Skeletal muscle tissue (tissue), 3 donors: ENCODE measurements at regions not wholly inside any gene's neighbourhood (a gene's known extent, or its start where the extent isn't known, plus 50 kb on each side); places are given as distances from the start of the nearest gene placed in this dataset.
"Not testable (repeated sequence)": the region's sequence is repeated elsewhere in the genome, so short reads cannot be mapped to it uniquely, and the experiment has no call there.

Experiments used
- H3K27ac ChIP-seq: one replicate; pipeline ENCODE4 v1.7.0; 2013; ENCODE audit warnings: mild to moderate bottlenecking, low read depth, low read length, inconsistent platforms
- H3K27me3 ChIP-seq, 3 donors: one replicate each; pipeline ENCODE4 v1.7.0; 2013; ENCODE audit warnings: low read length in 3 of 3; ENCODE audit not compliant: control insufficient read depth in 3 of 3, insufficient read depth in 3 of 3
- H3K36me3 ChIP-seq, 3 donors: one replicate each; pipeline ENCODE4 v1.7.0; 2013; ENCODE audit warnings: low read length in 3 of 3; ENCODE audit not compliant: control insufficient read depth in 3 of 3, insufficient read depth in 3 of 3
- H3K4me1 ChIP-seq, 3 donors: one replicate each; pipeline ENCODE4 v1.7.0; 2013; ENCODE audit warnings: low read length in 3 of 3, mild to moderate bottlenecking in 3 of 3; ENCODE audit not compliant: control insufficient read depth in 3 of 3, insufficient read depth in 3 of 3
- H3K4me3 ChIP-seq, 3 donors: one replicate each; pipeline ENCODE4 v1.7.0; 2013; ENCODE audit warnings: low read length in 3 of 3
- H3K9ac ChIP-seq, 3 donors: one replicate each; pipeline ENCODE4 v1.7.0; 2013; ENCODE audit warnings: low read length in 3 of 3, mild to moderate bottlenecking in 3 of 3, moderate library complexity in 2 of 3, low read depth in 1 of 3
- H3K9me3 ChIP-seq, 3 donors: one replicate each; pipeline ENCODE4 v1.7.0; 2013; ENCODE audit warnings: low read length in 3 of 3; ENCODE audit not compliant: control insufficient read depth in 3 of 3
- donor health status: Osteomylitis.

DNA sequence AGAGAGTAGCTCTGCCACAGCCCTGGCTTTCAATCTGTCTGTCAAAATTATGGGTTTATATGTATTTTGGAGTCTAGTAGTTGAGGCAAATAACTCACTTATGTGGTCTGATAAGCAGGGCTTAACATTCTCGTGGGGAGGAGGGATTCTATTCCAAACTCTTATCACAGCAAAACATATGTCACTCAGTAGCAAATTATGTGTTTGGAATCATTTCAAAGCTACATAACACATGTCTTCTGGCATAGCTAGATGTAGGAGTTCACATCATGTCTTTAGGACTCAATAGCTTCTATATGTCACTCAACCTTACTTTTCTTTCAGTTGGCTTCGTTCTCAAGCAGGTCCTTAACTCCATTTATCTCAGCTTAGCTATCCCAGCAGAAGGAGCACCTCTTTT, 144.5 kb upstream of the SEMA6A start:
- Histone ChIP-seq H3K4me3 (no peak overlapping the region), H3K9ac (no peak overlapping the region), H3K27me3 (no peaks in the 10 kb centered on the region), H3K4me1 (no peaks in the 10 kb centered on the region), H3K27ac (no peak overlapping the region), H3K36me3 (no peaks in the 10 kb centered on the region), H3K9me3 (no peaks in the 10 kb centered on the region)

DNA sequence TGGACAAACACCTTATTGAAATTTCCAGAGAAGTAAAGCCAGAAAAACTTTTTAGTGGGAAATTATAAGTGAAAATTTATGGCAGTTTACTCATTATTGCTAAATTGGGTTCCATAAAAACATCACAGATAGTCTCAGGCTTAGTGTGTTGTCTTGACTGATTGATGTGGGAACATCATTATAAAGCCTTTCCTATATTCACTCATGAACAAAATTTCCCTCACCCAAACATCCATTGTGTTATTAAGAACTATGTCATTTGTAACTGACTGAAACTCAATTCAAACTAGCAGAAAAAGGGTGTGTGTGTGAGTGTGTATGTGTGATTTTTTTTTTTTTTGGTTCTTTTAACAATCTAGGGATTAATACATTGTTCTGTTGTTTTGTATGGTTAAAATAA, 143.7 kb upstream of the SEMA6A start:
- Histone ChIP-seq H3K9ac (no peak overlapping the region), H3K9me3 (no peaks in the 10 kb centered on the region), H3K4me1 (no peaks in the 10 kb centered on the region), H3K36me3 (no peaks in the 10 kb centered on the region), H3K27ac (no peak overlapping the region), H3K4me3 (no peak overlapping the region), H3K27me3 (no peaks in the 10 kb centered on the region)

DNA sequence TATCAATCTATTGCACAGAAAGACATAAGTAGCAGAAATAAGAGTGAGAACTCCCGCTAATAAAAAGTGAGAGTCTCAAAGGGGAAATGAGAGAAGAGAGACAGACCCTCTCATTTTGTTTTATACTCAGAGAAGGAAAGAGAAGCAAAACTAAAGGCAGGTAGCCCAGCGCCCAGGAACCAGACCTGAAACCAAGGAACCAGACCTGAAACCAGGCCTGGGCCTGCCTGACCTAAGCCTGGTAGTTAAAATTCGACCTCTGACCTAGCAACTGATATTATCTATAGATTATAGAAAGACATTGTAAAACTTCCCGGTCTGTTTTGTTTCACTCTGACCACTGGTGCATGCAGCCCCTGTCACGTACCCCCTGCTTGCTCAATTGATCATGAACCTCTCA, 134.5 kb upstream of the SEMA6A start:
- no peaks in the 10 kb centered on the region for H3K27me3 ChIP-seq
- no peaks in the 10 kb centered on the region for H3K36me3 ChIP-seq
- H3K9me3 ChIP-seq = no peaks in the 10 kb centered on the region
- H3K4me3 ChIP-seq = no peak overlapping the region
- H3K27ac ChIP-seq = no peak overlapping the region
- H3K9ac ChIP-seq = no peak overlapping the region
- no peaks in the 10 kb centered on the region for H3K4me1 ChIP-seq

DNA sequence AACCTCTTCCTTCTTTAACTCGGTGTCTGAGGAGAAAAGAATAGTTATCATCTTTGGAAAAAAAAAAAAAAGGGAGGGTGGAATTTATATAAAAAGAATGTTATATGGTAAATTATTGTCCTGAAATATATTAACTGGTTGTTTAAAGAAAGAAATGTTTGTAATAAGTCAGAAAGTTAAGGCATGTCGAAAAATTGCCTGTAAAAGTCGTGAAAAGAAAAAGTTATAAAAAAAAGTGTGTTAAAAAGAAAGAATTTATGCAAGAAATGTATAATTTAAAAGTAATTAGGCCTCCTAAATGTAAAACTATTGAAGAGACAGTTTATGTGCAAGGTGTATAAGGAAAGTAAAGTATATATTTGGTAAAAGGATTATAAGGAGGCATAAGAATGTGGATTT, 130.5 kb upstream of the SEMA6A start:
- H3K4me1 ChIP-seq, H3K9me3 ChIP-seq, H3K4me3 ChIP-seq, H3K9ac ChIP-seq, H3K36me3 ChIP-seq, H3K27me3 ChIP-seq, H3K27ac ChIP-seq: not testable (repeated sequence)

DNA sequence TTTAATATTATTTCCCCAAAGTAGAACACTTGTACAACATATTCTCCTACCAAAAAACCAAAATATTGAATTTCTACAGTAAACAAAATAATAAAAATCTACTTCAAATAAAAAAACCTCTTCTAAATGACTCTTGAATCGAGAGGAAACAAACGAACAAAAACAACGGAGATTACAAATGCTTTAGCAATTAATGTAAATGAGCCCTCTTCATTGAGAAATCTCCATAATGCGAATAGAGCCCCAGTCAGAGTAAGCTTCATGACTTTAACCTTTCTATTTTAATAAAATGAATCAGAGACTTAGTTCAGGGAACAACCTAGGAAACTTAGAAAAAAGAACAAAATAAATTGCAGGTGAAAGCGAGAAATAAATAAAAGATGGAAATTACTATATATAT, 129.3 kb upstream of the SEMA6A start:
- H3K27ac ChIP-seq = no peak overlapping the region
- H3K4me1 ChIP-seq = no peaks in the 10 kb centered on the region
- H3K9ac ChIP-seq = no peak overlapping the region
- H3K27me3 ChIP-seq = no peaks in the 10 kb centered on the region
- H3K4me3 ChIP-seq = no peak overlapping the region
- H3K9me3 ChIP-seq = no peaks in the 10 kb centered on the region
- no peaks in the 10 kb centered on the region for H3K36me3 ChIP-seq

DNA sequence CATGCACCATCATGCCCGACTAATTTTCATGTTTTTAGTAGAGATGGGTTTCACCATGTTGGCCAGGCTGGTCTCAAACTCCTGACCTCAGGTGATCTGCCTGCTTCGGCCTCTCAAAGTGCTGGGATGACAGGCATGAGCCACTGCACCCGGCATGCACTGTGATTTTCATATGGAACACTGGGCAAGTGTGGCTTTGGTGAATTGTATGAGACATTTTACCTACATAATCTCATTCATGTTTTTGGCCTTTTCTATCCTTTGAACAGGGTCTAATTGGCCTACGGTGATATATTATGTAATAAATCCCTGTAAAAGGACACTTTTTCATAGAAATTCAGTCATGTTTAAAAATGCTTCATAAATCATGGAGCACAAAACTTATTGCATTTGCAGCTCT, 128.7 kb upstream of the SEMA6A start:
- H3K4me3 ChIP-seq = no peak overlapping the region
- H3K27ac ChIP-seq = no peak overlapping the region
- H3K4me1 ChIP-seq = no peaks in the 10 kb centered on the region
- no peaks in the 10 kb centered on the region for H3K36me3 ChIP-seq
- H3K27me3 ChIP-seq = no peaks in the 10 kb centered on the region
- no peaks in the 10 kb centered on the region for H3K9me3 ChIP-seq
- H3K9ac ChIP-seq = no peak overlapping the region

DNA sequence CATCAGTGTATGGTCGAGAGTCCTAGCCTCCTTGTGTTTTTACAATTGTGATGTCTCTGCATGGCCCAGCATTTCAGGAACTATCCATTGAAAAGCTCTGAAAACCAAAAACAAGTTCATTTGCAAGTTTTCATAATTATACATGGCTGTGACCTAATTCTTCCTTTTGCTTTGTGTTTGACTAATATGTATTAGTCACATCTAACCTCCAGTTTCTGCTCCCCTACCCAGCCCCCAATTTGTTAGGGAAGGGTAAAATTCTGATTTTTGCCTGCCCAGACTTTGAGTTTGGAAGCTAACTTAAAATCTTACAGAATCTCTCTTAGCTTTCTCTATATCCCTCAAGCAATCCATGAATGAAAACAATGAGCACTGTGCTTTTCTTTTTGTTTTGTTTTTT, 128.2 kb upstream of the SEMA6A start:
- Histone ChIP-seq H3K9me3 (no peaks in the 10 kb centered on the region), H3K4me1 (no peaks in the 10 kb centered on the region), H3K27ac (no peak overlapping the region), H3K4me3 (no peak overlapping the region), H3K9ac (no peak overlapping the region), H3K36me3 (no peaks in the 10 kb centered on the region), H3K27me3 (no peaks in the 10 kb centered on the region)

DNA sequence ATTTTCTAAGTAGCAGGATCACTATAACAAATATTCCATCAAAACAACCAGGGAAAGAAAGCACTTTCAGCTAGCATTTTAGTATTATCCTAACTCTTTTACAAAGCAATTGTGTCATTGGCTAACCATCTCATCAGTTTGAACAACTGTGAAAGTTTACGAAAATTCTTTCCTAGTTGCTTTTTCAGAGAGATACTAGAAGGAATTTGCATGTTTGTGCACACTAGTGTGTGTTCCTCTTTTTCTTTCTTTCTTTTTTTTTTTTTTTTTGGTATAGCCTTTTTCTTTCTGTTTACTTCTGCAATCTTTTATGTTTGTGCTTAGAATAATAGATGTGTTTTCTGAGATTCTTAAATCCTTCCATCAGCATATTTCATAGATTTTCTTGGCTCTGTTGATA, 124.7 kb upstream of the SEMA6A start:
- Histone ChIP-seq H3K4me1 (no peaks in the 10 kb centered on the region), H3K36me3 (no peaks in the 10 kb centered on the region), H3K9ac (no peak overlapping the region), H3K27me3 (no peaks in the 10 kb centered on the region), H3K4me3 (no peak overlapping the region), H3K27ac (no peak overlapping the region), H3K9me3 (no peaks in the 10 kb centered on the region)

DNA sequence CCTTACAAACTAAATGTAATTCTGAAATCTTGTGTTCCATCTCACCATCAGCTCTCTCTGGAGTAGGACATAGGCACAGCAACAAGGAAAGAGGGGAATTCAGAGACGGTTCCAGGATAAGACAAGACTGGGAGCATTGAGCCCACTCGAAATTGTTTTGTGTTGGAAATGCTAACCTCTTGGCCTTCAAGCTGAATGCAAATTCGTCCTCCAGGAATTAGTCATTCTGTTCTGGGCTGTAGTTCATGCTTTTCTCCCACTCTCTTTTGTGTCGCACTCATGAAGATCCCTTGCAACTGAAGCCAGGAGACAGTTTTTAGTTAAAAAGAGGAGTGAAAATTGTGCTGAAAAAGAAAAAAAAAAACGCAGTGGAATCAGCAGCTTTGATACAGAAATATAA, 121.7 kb upstream of the SEMA6A start:
- Histone ChIP-seq H3K9ac (no peak overlapping the region), H3K36me3 (no peaks in the 10 kb centered on the region), H3K9me3 (no peaks in the 10 kb centered on the region), H3K27ac (no peak overlapping the region), H3K4me1 (no peaks in the 10 kb centered on the region), H3K27me3 (no peaks in the 10 kb centered on the region), H3K4me3 (no peak overlapping the region)

DNA sequence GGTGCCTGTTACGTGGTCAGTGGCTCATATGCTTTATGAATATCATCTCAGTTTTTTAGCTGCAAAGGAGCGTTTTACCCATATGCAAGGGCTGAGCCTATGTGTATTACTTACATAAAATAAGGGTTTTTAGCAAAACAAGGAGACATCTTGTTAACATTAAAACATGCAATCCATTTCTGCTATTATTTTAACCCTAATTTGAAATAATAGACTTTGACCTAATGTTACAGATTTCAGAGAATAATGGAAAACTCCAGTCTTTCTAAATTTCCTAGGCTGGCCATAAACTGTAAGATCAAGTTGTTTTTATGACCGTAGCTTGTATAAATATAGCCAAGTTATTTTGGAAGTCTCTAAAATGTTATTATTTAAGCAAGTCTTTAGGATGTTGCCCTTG, 121.1 kb upstream of the SEMA6A start:
- H3K4me1 ChIP-seq = no peaks in the 10 kb centered on the region
- H3K9ac ChIP-seq = no peak overlapping the region
- no peak overlapping the region for H3K27ac ChIP-seq
- no peaks in the 10 kb centered on the region for H3K27me3 ChIP-seq
- H3K36me3 ChIP-seq = no peaks in the 10 kb centered on the region
- H3K4me3 ChIP-seq = no peak overlapping the region
- no peaks in the 10 kb centered on the region for H3K9me3 ChIP-seq

DNA sequence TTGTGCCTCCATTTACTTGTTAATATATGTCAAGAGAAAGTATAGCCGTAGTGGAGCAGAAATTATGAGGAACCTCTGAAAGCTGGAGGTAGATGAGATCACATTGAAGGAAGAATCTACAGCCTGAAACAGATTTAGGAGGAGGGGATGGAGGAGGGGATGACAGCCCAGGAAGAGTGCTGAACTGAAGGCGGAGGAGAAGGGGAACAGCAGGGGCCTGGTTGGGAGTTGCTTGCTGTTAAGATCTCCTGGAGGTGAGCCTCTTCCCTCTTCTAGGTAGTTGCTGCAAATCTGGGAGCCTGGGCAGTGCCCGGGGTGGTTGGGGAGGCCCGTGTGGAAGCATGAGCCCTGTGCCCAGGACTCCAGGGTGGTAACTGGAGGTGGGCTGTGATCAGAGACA, 111.8 kb upstream of the SEMA6A start:
- Histone ChIP-seq H3K27ac (no peak overlapping the region), H3K27me3 (no peaks in the 10 kb centered on the region), H3K9ac (no peak overlapping the region), H3K9me3 (no peaks in the 10 kb centered on the region), H3K4me1 (no peaks in the 10 kb centered on the region), H3K36me3 (no peaks in the 10 kb centered on the region), H3K4me3 (no peak overlapping the region)
